Left ventricle myocardium inferior (tissue), 1 donor: ENCODE measurements at regions not wholly inside any gene's neighbourhood (a gene's known extent, or its start where the extent isn't known, plus 50 kb on each side); places are given as distances from the start of the nearest gene placed in this dataset.

Experiments used
- DNase-seq: peaks from one replicate; pipeline ENCODE4 v3.0.0-alpha.2; 2020
- H3K27ac ChIP-seq: fragments of 200-600 bp; replicated peaks from 2 replicates; pipeline ENCODE4 v1.8.0; 2021
- H3K27me3 ChIP-seq: fragments of 200-600 bp; 2 replicates; pipeline ENCODE4 v1.8.0; 2021; ENCODE audit warnings: low read depth
- H3K36me3 ChIP-seq: fragments of 200-600 bp; 2 replicates; pipeline ENCODE4 v1.8.0; 2021
- H3K4me1 ChIP-seq: fragments of 200-600 bp; 2 replicates; pipeline ENCODE4 v1.8.0; 2021
- H3K4me3 ChIP-seq: fragments of 200-600 bp; 2 replicates; pipeline ENCODE4 v1.8.0; 2021; ENCODE audit warnings: mild to moderate bottlenecking, moderate library complexity
- H3K9me3 ChIP-seq: fragments of 200-600 bp; replicated peaks from 2 replicates; pipeline ENCODE4 v1.8.0; 2021
- intact Hi-C: fragments of 100-400 bp; cut with micrococcal nuclease; formaldehyde crosslinking; loops from one replicate; pipeline ENCODE4 v1.11.0; 2022
- TF ChIP-seq, protein P1 (sequence below): fragments of 200-600 bp; IDR thresholded peaks from 2 replicates; pipeline ENCODE4 v1.8.0; 2021; ENCODE audit warnings: antibody characterized with exemption, mild to moderate bottlenecking, borderline replicate concordance
- donor health status: DM: no; HTN: yes; CAD: no; lungs with severe emphysema.

DNA sequence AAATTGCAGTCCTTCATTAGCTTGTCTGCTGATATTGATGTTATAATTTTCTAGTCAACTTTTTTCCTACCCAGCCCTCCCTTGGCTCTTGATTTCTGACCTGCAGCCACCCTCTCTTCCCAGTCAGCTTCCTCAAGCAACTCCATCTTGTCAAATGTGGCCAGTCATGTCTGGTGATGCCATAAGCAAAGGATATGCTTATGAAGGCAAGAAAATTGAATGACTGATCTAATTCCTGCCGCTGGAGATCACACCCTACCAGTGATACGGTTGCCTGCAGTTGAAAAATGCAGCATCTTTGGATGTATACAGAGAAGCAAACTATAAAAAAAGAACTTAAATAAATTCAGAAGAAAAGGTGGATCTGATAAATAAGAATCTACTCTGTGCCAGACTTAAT lies 297.1 kb upstream of the DAB1 start:
- intact Hi-C loops, result no loop called here
- no peak overlapping the region for H3K4me3 ChIP-seq
- TF ChIP-seq, protein P1, sequence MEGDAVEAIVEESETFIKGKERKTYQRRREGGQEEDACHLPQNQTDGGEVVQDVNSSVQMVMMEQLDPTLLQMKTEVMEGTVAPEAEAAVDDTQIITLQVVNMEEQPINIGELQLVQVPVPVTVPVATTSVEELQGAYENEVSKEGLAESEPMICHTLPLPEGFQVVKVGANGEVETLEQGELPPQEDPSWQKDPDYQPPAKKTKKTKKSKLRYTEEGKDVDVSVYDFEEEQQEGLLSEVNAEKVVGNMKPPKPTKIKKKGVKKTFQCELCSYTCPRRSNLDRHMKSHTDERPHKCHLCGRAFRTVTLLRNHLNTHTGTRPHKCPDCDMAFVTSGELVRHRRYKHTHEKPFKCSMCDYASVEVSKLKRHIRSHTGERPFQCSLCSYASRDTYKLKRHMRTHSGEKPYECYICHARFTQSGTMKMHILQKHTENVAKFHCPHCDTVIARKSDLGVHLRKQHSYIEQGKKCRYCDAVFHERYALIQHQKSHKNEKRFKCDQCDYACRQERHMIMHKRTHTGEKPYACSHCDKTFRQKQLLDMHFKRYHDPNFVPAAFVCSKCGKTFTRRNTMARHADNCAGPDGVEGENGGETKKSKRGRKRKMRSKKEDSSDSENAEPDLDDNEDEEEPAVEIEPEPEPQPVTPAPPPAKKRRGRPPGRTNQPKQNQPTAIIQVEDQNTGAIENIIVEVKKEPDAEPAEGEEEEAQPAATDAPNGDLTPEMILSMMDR, result no peak

DNA sequence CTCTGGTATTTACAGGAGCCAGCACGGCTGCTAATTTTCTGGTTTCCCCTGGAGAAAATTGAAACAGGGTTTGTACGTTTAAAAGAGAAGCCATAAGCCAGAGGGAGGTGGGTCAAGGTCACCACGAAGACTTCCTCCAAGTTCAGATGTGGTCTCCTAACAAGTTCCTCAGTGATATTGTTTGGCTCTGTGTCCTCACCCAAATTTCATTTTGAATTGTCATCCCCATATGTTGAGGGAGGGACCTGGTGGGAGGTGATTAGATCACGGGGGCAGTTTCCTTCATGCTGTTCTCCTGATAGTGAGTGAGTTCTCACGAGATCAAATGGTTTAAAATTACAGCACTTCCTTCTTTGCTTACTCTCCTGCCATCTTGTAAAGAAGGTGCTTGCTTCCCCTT lies 295.4 kb upstream of the DAB1 start:
- Histone ChIP-seq H3K4me1 (peaks cover 22% of the 10 kb centered on the region), H3K9me3 (no peaks in the 10 kb centered on the region), H3K27ac (no peak overlapping the region), H3K27me3 (no peaks in the 10 kb centered on the region), H3K4me3 (no peak overlapping the region), H3K36me3 (no peaks in the 10 kb centered on the region)
- no peak for DNase-seq
- intact Hi-C loops, result no loop called here
- TF ChIP-seq, protein P1, result no peak

More for the DNA sequence above, 297.1 kb upstream of the DAB1 start:
- H3K4me1 ChIP-seq, result peaks cover 22% of the 10 kb centered on the region
- no peaks in the 10 kb centered on the region for H3K27me3 ChIP-seq
- H3K36me3 ChIP-seq, result no peaks in the 10 kb centered on the region
- H3K27ac ChIP-seq, result no peak overlapping the region
- DNase-seq, result no peak
- H3K9me3 ChIP-seq, result no peaks in the 10 kb centered on the region

DNA sequence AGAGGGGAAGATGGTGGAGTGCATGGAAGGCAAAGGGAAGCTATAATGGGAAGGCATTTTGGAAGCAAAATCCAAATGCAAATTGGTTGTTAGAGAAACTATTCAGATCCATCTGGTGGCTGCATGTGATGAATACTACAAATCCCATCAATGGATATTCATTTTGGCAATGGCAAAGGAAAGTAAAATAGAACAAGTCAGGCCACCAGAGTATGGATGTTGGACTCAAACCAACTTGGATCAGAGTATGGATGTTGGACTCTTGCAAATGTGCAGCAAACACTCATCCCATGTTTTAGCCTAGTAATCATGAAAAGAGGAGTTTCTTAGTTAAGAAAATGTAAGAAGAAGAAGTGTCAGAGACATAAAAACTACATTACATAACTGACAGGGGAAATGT lies 289.6 kb upstream of the DAB1 start:
- no peak overlapping the region for H3K27ac ChIP-seq

DNA sequence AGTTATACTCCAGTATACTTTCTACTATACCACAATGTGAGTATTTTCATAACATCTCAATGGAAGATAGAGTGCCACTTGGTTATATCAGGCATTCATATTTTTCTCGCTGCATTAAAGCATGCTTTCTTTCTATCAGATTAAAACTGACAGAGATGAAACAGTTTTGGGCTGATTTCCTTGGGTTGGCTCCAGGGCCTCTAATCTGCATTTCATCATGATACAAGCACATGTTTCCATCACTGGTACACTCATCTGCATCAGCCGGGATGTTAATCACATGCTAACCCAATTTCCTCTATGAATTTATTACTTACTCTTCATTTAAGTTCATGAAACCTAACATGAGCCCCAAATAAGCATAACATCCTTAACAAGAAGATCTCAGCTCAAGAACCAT lies 289.0 kb upstream of the DAB1 start:
- H3K4me3 ChIP-seq, result no peak overlapping the region
- no peaks in the 10 kb centered on the region for H3K27me3 ChIP-seq
- no peaks in the 10 kb centered on the region for H3K4me1 ChIP-seq
- H3K27ac ChIP-seq, result no peak overlapping the region
- H3K36me3 ChIP-seq, result no peaks in the 10 kb centered on the region
- TF ChIP-seq, protein P1, result no peak
- DNase-seq, result no peak
- no peaks in the 10 kb centered on the region for H3K9me3 ChIP-seq
- intact Hi-C loops, result no loop called here

More for the DNA sequence above, 289.6 kb upstream of the DAB1 start:
- no peaks in the 10 kb centered on the region for H3K9me3 ChIP-seq
- intact Hi-C loops, result no loop called here
- H3K4me3 ChIP-seq, result no peak overlapping the region
- no peaks in the 10 kb centered on the region for H3K36me3 ChIP-seq
- no peak for DNase-seq
- H3K4me1 ChIP-seq, result no peaks in the 10 kb centered on the region
- TF ChIP-seq, protein P1, result no peak
- H3K27me3 ChIP-seq, result no peaks in the 10 kb centered on the region

DNA sequence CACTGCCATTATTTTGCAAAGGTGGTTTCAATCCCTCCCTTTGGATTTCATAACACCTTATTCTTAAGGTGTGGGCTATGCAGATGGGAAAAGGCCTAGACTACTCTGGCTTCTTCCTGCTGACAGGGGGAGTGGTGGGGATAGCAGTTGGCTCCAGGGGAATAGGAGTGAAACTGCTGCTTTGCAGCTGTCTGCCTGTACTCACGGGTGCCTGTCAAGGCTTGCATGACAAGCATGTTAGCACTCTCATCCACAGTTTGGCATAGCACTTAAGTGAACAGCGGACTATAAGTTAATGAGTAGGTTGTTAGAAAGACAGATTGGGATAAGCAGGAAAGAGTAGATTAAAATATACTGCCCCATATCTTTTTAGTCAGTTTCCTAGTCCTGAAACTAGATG lies 287.5 kb upstream of the DAB1 start:
- Histone ChIP-seq H3K9me3 (no peaks in the 10 kb centered on the region), H3K4me1 (no peaks in the 10 kb centered on the region), H3K36me3 (no peaks in the 10 kb centered on the region), H3K27me3 (no peaks in the 10 kb centered on the region), H3K27ac (no peak overlapping the region), H3K4me3 (no peak overlapping the region)
- intact Hi-C loops, result no loop called here
- TF ChIP-seq, protein P1, result no peak
- DNase-seq, result no peak

DNA sequence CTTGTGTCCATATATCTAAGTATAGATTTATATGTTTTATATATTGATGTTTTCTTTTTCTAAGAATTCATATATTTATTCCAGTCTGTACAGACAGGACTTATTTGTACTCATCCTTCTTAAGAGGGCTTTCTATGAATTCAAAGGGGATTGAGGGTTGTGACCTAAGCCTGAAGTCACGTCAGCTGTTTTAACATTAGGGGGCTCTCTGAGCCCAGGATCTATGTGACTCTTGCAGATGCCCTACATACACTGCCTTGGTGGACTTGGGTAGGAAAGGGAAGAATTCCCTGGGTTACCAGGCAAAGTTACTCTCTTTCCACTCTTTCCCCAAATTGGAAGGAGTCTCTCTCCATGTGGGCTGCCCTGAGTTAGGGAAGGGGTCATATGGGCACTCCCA lies 283.8 kb upstream of the DAB1 start:
- intact Hi-C loops, result no loop called here

More for the DNA sequence above, 283.8 kb upstream of the DAB1 start:
- TF ChIP-seq, protein P1, result no peak
- no peak for DNase-seq
- Histone ChIP-seq H3K4me3 (no peak overlapping the region), H3K4me1 (no peaks in the 10 kb centered on the region), H3K9me3 (no peaks in the 10 kb centered on the region), H3K36me3 (no peaks in the 10 kb centered on the region), H3K27me3 (no peaks in the 10 kb centered on the region), H3K27ac (no peak overlapping the region)
